Psoas muscle (tissue), 7 donors: ENCODE measurements at regions not wholly inside any gene's neighbourhood (a gene's known extent, or its start where the extent isn't known, plus 50 kb on each side); places are given as distances from the start of the nearest gene placed in this dataset.

Source experiments
- ATAC-seq, 4 donors: fragments of 200-7000 bp; cut with Tn5 transposase; one replicate each; pipeline ENCODE4 v1.9.1; 2020; ENCODE audit warnings: moderate library complexity in 3 of 4, mild to moderate bottlenecking in 2 of 4
- DNase-seq, 2 donors: peaks; one replicate each; pipeline ENCODE4 v3.0.0-alpha.2; 2020
- H3K27ac ChIP-seq: fragments of 200-600 bp; one replicate; pipeline ENCODE4 v1.8.0; 2022
- H3K27me3 ChIP-seq, 3 donors: fragments of 200-600 bp in 1 of 3; one replicate each; pipeline versions ENCODE4 v1.6.1 to v1.8.0; 2013 to 2022; ENCODE audit warnings: low read length in 2 of 3, mild to moderate bottlenecking in 2 of 3, moderate library complexity in 1 of 3; ENCODE audit not compliant: insufficient read depth in 3 of 3
- H3K36me3 ChIP-seq, 2 donors: fragments of 200-600 bp in 1 of 2; one replicate each; pipeline versions ENCODE4 v1.6.1 to v1.8.0; 2013 to 2022; ENCODE audit warnings: low read depth in 1 of 2, mild to moderate bottlenecking in 1 of 2, moderate library complexity in 1 of 2; ENCODE audit not compliant: insufficient read depth in 1 of 2
- H3K4me1 ChIP-seq: fragments of 200-600 bp; one replicate; pipeline ENCODE4 v1.8.0; 2022
- H3K4me3 ChIP-seq: fragments of 200-600 bp; one replicate; pipeline ENCODE4 v1.8.0; 2022; ENCODE audit warnings: mild to moderate bottlenecking
- H3K9me3 ChIP-seq: fragments of 200-600 bp; one replicate; pipeline ENCODE4 v1.8.0; 2022
- WGBS, 3 donors: extraction: QIAGEN DNeasy Blood & Tissue Kit; methylation state at CpG; one replicate each; pipeline versions ENCODE4 v1.1.6 to v1.1.7; 2013; 5-methylcytosine and 5-hydroxymethylcytosine counted together
- intact Hi-C, 2 donors: fragments of 100-400 bp; cut with DNase I; formaldehyde crosslinking; loops; one replicate each; pipeline versions ENCODE4 v1.11.0 to v1.14.2; 2022
- TF ChIP-seq, protein P1 (sequence below): fragments of 200-600 bp; IDR thresholded peaks from one replicate; pipeline ENCODE4 v1.8.0; 2022; ENCODE audit warnings: antibody characterized with exemption
- donor health status: healthy with polysubstance abuse.
- donor health status: DM: no; HTN: no; CAD: no; lungs with moderate emphysema.
- donor health status: Bipolar disorder and iron deficiency.
- donor health status: healthy.
- donor health status: DM: yes; HTN: yes; CAD: no.
- donor health status: DM: no; HTN: no; CAD: no.
- donor health status: DM: yes; HTN: yes; CAD: no.

DNA sequence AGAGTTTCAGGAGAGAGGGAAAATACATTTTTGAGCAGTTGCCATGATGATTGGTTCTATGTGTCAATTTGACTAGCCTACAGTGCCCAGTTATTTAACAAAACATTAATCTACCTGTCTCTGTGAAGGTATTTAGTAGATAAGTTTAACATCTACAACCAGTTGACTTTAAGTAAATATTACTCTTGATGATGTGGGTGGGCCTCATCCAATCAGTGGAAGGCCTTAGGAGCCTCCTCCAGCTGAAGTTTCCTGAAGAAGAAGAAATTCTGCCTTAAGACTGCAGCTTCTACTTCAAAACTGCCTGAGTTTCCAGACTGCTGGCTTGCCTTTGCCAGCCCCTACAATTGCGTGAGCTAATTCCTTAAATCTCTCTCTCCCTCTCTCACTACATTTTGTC is 93.6 kb downstream of the OXSM start:
- no peak for ATAC-seq
- Histone ChIP-seq H3K27ac (no peak overlapping the region), H3K9me3 (no peaks in the 10 kb centered on the region), H3K36me3 (no peaks in the 10 kb centered on the region), H3K4me3 (no peak overlapping the region), H3K27me3 (peaks cover 0 to 9% (median 3%) of the 10 kb centered on the region in 3 donors), H3K4me1 (no peaks in the 10 kb centered on the region)
- TF ChIP-seq, protein P1, sequence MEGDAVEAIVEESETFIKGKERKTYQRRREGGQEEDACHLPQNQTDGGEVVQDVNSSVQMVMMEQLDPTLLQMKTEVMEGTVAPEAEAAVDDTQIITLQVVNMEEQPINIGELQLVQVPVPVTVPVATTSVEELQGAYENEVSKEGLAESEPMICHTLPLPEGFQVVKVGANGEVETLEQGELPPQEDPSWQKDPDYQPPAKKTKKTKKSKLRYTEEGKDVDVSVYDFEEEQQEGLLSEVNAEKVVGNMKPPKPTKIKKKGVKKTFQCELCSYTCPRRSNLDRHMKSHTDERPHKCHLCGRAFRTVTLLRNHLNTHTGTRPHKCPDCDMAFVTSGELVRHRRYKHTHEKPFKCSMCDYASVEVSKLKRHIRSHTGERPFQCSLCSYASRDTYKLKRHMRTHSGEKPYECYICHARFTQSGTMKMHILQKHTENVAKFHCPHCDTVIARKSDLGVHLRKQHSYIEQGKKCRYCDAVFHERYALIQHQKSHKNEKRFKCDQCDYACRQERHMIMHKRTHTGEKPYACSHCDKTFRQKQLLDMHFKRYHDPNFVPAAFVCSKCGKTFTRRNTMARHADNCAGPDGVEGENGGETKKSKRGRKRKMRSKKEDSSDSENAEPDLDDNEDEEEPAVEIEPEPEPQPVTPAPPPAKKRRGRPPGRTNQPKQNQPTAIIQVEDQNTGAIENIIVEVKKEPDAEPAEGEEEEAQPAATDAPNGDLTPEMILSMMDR, result no peak
- intact Hi-C loops, result no loop called here
- WGBS, 3 donors, result 90 to 94% (median 92%) methylated on average over 1 of the region's 1 CpG
- no peak for DNase-seq

DNA sequence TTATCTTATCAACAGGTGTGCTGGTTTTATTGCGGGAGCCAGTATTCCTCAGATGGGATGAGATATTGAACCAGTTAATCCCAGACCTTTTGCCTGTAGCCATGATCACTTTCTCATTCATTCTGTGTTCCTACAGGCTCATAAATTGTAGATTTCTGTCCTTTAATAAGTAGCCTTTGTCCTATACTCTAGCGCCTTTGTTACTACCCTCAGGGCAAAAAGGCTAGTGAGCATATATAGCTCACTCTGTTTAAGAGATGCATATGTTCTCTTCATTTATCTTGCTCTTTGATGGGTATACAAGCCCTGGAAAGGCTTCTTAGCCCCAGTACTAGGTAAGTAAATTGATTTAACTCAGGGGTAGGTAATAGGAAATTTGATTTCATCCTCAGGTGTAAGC is 95.1 kb downstream of the OXSM start:
- intact Hi-C loops, result no loop called here
- TF ChIP-seq, protein P1, result no peak
- Histone ChIP-seq H3K27me3 (peaks cover 0 to 9% (median 3%) of the 10 kb centered on the region in 3 donors), H3K9me3 (no peaks in the 10 kb centered on the region), H3K4me3 (no peak overlapping the region), H3K27ac (no peak overlapping the region), H3K36me3 (no peaks in the 10 kb centered on the region), H3K4me1 (no peaks in the 10 kb centered on the region)
- 94 to 97% (median 95%) methylated on average over 2 of the region's 2 CpGs for WGBS, 3 donors
- DNase-seq (no peak), ATAC-seq (no peak)

DNA sequence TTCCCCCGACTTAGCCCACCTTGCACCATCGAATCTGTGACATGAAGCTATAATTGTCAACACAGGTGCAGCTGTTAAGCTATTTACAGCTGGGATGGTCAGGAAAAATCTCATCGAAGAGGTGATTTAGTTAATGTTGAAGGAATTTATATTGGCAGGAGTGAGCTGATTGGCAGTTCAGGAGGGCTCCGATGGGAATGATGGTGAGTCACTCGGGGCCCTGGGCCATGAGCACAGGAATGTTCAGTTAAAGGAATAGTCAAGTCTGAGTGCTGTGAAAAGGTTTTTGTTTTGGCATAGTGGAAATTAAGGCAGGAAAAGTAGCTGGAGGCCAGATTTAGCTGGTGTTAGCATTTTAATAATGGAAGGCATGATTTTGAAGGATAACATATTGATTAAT is 95.7 kb downstream of the OXSM start:
- WGBS, 3 donors, result 43 to 58% (median 54%) methylated on average over 5 of the region's 5 CpGs
- DNase-seq, result no peak
- no peaks in the 10 kb centered on the region for H3K4me1 ChIP-seq
- H3K27ac ChIP-seq, result no peak overlapping the region
- peaks cover 0 to 9% (median 3%) of the 10 kb centered on the region in 3 donors for H3K27me3 ChIP-seq
- H3K9me3 ChIP-seq, result no peaks in the 10 kb centered on the region
- H3K36me3 ChIP-seq, result no peaks in the 10 kb centered on the region
- H3K4me3 ChIP-seq, result no peak overlapping the region
- intact Hi-C loops, result no loop called here
- TF ChIP-seq, protein P1, result no peak
- ATAC-seq, result no peak

DNA sequence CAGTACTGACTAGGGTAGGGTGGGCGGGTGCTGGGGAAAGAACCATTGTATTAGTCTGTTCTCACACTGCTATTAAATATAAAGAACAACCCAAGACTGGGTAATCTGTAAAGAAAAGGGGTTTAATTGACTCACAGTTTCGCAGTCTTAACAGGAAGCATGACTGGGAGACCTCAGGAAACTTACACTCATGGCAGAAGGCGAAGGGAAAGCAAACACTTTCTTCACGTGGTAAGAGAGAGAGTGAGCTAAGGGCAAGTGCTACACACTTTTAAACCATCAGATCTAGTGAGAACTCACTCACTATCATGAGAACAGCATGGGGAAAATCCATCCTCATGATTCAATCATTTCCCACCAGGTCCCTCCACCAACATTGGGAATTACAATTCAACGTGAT is 98.0 kb downstream of the OXSM start:
- WGBS, 3 donors, result 87 to 90% (median 87%) methylated on average over 5 of the region's 5 CpGs

More for the DNA sequence above, 98.0 kb downstream of the OXSM start:
- no peak for ATAC-seq
- no peak for DNase-seq
- Histone ChIP-seq H3K27me3 (peaks cover 0 to 9% (median 3%) of the 10 kb centered on the region in 3 donors), H3K4me1 (no peaks in the 10 kb centered on the region), H3K27ac (no peak overlapping the region), H3K36me3 (no peaks in the 10 kb centered on the region), H3K9me3 (no peaks in the 10 kb centered on the region), H3K4me3 (no peak overlapping the region)
- TF ChIP-seq, protein P1, result no peak
- intact Hi-C loops, result no loop called here
